HG03432 (cell line): ENCODE measurements at regions not wholly inside any gene's neighbourhood (a gene's known extent, or its start where the extent isn't known, plus 50 kb on each side); places are given as distances from the start of the nearest gene placed in this dataset.
"Not testable (repeated sequence)": the region's sequence is repeated elsewhere in the genome, so short reads cannot be mapped to it uniquely, and the experiment has no call there.

ENCODE experiments used
- ATAC-seq: cut with Tn5 transposase; IDR thresholded peaks from one replicate; pipeline ENCODE4 v1.9.1; 2021; ENCODE audit warnings: mild to moderate bottlenecking, moderate library complexity; ENCODE audit not compliant: unreplicated experiment

DNA sequence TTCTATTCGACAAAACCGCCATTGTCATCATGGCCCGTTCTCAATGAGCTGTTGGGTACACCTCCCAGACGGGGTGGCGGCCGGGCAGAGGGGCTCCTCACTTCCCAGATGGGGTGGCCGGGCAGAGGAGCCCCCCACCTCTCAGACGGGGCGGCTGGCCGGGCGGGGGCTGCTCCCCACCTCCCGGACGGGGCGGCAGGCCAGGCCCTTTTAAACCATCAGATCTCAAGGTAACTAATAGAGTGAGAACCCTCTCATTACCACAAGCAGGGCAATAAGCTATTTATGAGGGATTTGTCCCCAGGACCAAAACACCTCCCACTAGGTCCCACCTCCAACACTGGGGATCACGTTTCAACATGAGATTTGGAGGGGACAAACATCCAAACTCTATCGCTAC lies 571.5 kb downstream of the INSC start:
- ATAC-seq = not testable (repeated sequence)

- no peak for ATAC-seq
These were observed 572.6 kb downstream of the INSC start for GRCh38 chr11:15687342-15687741.

DNA sequence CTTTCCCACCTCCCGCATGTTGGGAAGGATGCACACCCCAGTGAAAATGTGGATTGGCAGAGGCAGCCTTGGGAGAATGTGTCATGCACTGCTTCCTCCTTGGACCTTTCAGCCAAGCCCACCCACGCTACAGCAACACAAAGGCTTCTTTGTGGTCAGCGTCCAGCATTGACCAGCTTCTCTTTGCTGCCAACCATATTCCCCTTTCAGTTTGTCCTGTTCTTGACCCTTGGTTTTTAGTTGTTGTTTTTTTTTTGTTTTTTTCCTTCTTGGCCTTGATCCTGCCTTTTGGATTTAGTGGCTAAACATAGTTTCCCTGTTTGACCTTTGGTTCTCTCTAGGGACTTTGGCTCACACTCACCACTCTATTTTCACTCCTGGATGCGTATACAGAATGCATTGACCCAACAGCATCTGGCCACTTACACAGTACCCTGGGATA lies 573.6 kb downstream of the INSC start:
- ATAC-seq = no peak

DNA sequence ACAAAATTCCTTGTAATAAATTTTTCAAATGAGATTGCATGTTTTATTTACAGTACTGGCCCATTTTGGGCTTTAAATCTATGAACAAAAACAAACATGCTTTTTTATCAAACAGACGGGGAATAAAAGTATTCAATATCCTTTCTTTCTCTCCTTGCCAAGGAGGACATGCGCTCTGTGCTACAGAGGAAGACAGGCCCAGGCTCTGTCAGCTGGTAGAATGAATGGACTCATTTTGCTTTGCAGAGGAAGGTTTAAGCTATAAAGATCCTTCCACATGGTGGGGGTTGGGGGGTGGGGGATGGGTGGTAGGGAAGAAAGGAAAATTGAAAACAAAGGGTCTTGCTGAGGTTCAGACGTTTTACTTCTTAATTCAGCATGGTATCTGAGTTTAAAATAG lies 575.6 kb downstream of the INSC start:
- no peak for ATAC-seq

- peak; percentile 51 for ATAC-seq
These were observed 578.0 kb downstream of the INSC start for GRCh38 chr11:15692739-15693138.

DNA sequence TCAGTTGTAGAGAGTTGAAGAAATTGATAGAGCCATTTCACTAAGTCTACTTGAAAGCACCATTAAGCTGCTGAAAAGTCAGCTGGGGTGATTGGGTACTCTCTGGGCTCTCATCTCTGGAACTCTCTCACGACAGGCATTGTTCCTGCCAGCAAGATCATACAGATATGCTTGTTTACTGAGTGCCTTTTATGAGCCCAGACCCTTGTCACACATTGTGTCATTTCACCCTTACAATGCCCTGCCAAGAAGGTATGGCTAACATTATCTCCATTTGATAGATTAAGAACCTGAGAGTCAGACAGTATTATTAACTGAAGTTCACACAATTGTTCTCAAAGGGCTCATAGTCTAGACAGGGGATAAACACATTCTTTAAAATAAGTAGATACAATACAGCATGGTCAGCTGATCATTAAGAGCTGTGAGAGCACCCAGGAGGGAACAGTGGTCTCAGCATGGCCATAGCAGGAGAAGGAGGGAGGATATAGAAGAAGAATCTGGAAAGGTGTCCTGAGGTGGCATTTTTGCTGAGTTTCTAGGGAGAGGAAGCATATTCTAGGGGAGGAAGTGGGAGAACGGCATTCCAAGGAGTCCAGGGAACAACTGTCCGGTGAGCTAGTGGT lies 580.5 kb downstream of the INSC start:
- no peak for ATAC-seq

- no peak for ATAC-seq
These were observed 581.3 kb downstream of the INSC start for GRCh38 chr11:15696069-15696468.

GRCh38 chr11:15697437-15698236 lies 582.9 kb downstream of the INSC start:
- ATAC-seq = no peak

DNA sequence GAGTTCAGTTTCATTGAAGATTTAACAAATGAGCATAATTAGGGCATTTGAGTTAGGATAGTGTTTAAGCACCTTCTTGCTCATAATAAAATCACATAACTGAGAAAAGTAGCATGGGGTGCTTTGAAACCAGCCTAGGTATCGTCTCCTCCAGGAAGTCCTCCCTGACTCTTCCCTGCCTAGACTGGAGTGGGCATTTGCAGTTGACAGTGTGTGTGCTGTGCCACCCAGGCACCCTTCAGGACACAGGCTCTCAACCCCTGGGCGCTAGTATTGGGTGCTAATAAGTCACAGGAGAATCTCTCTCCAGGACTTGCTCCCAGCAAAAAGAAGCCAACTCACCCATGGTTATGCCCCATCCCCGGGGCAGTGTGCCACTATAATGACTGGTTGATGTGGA lies 584.1 kb downstream of the INSC start:
- ATAC-seq = no peak

DNA sequence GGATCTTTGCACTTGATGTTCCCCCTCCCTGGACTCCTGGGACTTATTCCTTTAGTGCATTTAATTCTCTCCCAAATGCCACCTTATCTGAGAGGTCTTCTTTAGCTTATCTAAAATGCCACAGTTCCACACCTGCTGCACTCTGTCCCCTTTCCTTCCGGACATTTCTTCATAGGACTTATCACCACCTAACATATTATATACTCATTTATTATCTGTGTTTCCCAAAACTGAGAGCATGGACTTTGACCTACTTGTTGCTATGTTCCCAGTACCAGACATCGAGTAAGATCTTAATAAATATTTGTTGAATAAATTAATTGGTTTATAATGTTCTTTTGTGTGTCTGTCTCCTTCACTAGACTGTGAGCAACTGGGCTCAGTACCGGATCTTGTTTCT lies 585.3 kb downstream of the INSC start:
- no peak for ATAC-seq

DNA sequence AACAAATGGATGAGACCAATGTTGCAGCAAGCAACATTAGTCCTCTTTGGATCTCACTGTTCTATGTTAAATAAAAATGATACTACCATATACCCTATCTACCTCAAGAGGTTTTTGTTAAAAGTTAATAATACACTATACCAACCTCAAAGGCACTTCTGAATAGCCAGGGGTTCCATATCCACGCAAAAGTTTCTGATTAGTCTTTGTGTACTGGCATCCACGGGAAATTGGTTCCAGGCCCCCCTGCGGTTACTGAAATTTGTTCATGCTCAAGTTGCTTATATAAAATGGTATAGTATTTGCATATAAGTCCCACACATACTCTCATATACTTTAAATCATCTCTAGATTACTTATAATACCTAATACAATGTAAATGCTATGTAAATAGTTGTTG lies 585.7 kb downstream of the INSC start:
- no peak for ATAC-seq

DNA sequence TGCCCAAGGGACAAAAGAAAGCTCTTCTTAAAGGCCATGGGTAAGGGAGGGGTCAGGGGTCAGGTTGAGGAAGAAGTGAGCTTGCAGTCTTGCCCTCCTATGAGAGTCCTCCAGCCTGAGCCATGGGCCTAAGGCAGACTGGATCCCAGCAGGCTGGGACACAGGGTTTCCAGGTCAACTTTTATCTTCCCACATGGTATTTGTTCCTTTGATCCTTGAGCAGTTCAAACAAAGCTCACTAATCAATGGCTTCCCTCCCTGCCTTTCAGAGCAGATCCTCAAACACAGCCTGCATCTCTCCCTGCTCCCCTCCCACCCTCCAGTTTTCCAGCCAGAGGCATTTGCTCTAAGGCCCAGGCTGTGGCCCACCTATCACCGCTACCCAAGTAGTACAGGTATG lies 589.3 kb downstream of the INSC start:
- no peak for ATAC-seq

GRCh38 chr11:15704556-15704955 lies 589.8 kb downstream of the INSC start:
- ATAC-seq = no peak

DNA sequence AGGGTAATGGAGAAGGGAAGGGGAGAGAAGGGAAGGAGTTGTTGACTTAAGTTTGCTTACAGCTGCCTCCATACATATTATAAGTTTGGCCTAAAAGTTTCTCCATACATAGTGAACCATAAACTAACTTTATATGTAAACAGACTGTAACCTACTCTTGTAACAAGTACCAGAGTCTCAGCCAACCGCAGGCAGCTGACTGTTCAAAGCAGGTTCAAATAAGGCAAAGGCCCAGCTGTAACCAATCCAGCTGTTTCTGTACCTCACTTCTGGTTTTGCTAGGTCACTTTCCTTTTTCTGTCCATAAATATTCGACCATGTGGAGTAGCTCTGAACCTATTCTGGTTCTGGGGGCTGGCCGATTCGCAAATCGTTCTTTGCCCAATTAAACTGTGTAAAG lies 591.2 kb downstream of the INSC start:
- no peak for ATAC-seq

DNA sequence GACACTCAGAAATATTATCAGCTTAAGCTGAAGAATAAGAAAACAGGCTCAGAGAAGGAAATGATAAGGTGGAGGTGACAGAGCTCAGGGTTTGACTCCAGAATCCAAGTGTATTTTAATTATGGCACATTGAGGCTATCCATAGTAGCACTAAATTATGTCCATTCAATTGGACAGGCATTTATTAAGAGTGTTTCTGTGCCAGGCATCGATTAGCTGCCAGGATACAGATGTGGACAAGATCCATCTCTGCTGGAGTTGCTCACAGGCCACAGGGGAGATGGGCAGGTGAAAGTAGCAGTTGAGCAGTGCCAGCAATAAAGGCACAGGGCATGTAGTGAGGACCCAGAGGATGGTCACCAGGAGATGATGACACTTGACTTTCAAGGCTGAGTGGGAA lies 592.5 kb downstream of the INSC start:
- ATAC-seq = no peak

DNA sequence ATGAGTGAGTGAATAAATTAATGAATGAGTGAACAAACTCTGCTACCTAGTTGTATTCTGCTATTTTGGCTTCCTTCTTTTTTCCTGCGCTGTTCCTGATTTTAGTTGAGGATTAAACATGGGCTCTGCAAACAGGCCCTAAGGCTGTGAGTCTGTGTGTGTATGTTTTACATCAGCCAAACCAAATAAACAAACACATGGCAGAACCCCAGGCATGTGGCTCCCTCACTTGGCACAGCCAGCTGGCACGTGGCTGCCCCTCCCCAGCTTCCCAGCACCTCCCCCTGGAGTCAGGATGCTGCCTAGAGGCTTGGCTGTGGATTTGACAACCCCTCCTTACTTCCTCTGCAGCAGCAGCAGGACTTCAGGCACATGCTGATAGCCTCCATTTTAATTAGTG lies 593.2 kb downstream of the INSC start:
- ATAC-seq = no peak

GRCh38 chr11:15710580-15711275 lies 596.0 kb downstream of the INSC start:
- no peak for ATAC-seq

DNA sequence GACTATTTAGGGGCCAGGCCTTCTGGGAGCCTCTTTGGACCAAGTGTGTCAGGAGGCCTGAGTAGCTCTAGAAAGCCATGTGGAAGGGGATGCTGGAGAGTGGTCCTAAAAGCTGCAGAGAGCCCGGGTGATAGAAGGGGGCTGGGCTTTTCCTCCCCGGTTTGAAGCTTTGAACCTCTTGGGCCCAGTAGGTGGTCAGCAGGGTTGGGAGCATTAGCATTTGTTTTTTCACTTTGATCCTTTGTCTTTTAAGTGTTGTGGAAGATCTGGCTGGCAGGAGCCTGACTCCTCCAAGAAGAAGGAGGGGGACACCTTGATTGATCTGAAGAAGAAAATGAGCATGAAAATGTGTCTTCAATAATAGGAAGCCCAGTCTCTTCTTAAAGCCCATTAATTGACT lies 596.6 kb downstream of the INSC start:
- no peak for ATAC-seq

GRCh38 chr11:15714641-15715399 lies 600.1 kb downstream of the INSC start:
- ATAC-seq = no peak

DNA sequence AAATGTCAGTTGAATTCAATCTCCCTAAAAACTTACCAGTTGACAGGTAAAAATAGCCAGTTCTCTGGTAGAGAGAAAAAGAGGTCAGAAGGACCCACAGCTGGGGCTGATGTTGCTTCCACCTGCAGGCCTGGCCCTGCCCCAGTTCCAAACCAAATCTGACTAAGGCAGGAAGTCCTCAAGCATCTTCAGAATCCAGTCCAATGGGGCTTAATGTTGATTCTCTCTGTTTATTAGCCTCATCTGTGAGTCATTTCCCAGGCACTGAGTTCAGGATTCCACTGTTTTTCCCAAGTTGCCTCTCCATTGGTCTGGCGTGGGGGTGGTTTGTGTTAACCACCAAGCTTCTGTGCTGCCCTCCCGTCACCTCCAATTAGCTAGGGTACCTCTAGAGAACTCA lies 601.8 kb downstream of the INSC start:
- ATAC-seq = no peak

DNA sequence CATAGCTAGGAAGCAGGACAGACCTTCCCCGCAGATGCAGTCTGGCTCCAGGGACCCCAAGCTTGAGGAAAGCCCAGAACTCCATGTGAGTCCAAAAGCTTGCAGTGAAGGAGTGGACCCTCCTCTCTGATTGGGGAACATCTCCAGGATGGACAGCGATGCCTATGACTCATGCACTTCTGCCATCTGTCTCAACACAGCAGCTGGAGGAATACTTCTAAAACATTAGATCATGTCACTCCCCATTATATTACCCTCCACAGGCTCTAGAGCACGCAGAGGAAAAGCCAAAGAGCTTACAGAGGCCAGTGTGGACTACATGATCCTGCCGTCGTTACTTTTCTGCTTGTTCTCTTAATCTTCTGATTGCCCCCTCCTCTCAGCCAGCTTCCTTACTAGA lies 605.7 kb downstream of the INSC start:
- ATAC-seq = no peak
